Stimulated activated CD8-positive, alpha-beta memory T cell treated with anti-CD3 and anti-CD28 coated beads, Interleukin-15, amount 100 ng/mL, for 1 hour (primary cell): ENCODE measurements at regions not wholly inside any gene's neighbourhood (a gene's known extent, or its start where the extent isn't known, plus 50 kb on each side); places are given as distances from the start of the nearest gene placed in this dataset.

ENCODE experiments used
- DNase-seq: peaks from one replicate; pipeline ENCODE4 v3.0.0-alpha.2; 2020; ENCODE audit warnings: low read depth

GRCh38 chr14:101467181-101467926, 93.9 kb upstream of the DIO3 start:
- no peak for DNase-seq

DNA sequence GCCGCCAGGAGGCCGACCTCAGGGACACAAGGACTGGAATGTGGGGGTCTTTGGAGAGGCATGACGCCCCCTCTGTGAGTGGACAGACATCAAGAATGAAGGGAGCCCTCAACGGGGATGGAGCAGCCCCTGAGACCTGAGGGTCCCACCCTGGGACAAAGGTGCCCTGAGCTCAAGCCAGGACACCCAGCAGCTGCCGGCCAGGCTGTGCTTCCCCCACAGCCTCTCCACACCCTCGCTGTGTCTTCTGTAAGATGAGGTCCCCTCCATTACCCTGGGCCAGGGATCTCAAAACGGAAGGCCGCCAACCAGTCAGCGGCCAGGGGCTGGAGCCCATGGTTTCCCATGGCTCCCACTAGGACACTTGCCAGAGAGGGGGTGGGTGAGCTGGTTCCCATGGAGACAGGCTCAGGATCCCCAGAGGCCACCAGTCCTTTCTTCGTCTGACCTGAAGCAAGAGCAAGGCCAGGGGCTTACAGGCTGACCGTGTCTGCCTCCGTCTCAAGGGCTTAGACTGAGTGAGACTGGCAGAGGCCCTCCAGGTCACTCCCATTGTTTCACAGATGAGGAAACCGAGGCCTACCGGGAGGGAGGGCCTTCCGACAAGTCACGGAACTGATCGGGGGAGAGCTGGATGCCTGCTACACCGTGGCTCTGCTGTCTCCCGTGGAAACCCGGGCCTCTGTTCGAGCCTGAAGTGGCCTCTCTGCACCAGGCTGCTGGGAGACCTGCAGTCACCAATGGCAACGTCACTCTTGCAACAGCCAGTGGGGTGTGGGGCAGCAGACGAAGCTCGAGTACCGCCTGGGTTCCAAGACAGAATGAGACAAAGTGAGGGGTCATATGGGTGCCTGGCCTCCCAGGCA, 91.7 kb upstream of the DIO3 start:
- no peak for DNase-seq

DNA sequence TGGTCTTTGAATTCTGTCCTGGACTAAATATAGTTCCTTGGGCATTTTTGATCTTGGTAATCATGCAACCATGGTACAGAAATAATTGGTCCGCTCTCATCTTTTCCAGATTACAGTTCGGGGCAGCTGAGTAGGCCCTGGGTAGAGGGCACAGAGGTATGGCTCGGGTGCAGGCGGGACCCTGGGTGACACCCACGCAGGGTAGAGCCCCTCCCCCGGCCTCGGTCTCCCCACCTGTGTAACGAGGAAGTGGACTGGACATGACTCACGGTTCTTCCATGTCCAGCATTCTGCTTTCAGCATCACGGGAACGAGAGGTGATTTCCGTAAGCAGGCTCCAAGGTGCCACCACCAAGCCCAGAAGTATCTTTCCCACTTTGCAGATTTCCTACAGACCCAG, 91.0 kb upstream of the DIO3 start:
- DNase-seq, result no peak

DNA sequence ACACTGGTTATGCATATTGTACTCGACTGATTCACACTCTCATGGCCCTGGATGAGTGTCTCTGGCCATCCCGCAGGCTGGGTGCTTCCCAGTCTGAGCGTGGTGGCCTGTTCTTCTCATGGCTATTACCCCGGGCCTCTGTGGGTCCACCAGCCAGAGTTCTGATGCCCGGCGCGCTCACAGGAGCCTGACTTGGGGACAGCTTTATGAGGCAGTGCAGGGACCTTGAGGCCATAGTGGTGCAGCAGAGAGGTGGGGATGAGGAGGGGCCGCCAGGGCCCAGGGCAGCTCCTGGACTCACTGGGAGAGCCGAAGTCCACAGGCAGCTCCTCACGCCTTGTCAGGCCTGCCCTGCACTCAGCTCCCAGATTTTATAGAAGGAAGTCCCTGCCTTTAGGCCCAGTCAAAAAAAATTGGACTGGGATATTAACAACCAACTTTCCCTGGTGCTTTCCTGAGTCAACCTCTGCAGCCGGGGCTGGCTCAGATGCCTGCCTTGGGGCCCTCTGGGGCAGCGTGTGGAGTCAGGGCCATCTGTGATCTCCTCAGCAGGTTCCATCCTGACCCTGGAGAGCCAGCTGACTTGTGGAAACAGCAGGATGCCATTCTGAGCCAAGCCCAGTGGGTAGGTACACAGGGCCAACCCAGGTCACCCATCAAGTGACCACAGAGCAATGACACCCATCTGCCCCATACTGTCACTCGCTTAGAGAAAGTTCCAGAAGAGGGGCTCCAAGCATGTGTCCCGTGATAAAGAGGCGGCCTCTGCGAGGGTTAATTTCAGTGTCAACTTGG, 89.4 kb upstream of the DIO3 start:
- DNase-seq, result no peak

GRCh38 chr14:101472518-101472849, 88.8 kb upstream of the DIO3 start:
- no peak for DNase-seq

DNA sequence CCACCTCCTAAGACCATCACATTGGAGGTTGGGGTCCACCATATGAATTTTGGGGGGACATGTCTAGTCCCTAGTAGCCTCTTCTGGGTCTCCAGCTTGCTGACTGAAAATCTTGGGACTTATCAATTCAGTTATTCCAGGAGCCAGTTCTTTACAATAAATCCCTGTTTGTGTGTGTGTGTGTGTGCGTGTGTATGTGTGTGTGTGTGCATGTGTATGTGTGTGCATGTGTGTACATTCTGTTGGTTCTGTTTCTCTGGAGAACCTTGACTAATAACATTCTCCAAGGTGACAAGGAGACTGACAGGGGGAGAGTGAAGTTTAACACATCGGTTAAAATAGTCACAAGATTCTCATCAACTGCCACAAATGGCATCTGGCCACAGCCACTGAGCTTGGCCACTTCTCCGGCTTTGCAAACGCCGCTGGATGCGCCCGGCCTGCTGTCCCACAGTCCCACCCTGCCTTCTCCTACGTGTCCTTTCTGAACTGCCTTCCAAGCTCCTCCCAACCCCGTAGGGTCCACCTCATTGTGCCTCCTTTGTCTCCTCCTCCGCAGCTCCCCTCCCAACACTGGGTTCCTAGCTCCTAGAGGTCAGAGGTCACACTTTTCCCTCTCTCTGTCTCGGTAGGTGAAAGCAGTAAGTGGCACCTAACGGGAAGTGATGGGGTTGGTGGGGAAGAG, 88.1 kb upstream of the DIO3 start:
- no peak for DNase-seq

- no peak for DNase-seq
These were observed 87.3 kb upstream of the DIO3 start for GRCh38 chr14:101473795-101474562.

DNA sequence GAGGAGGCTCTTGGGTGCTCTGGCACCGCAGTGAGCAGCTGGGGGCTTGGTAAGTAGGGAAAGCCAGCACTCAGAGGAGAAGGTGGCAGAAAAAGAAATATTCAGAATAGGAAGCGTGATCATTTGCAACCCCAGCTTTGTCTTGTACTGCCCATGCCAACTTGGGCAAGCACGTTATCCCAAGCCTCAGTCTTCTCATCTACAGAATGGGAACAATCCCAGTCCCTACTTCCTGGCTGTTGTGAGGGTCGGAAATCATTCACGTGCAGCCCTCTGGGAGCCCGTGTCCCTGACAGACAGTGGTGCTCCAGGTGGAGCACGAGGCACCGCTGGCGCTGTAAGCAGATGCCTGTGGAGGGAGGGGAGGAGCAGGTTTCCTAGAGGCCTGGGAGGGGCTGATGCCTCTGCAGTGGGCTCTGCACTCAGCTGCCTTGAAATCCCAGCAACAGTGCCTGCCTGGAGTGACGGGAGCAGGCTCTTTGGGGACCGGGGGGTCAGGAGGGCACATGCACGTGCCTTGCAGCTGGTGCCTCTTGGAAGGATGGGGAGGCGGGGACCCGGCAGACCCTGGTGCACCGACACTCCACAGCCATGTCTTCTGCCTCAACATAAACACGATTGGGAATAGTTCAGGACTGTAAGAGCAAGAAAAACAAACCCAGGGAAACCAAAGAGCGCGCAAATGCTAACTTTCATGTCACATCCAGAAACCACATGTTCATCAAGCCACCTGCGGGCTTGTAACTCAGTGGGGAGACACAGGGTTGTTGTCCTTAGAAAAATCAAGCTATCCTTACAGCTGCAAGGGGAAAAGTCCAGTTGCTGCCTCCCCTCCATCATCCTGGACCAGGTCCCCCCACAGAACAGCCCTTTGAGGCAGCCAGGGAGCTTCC, 86.5 kb upstream of the DIO3 start:
- DNase-seq, result no peak

DNA sequence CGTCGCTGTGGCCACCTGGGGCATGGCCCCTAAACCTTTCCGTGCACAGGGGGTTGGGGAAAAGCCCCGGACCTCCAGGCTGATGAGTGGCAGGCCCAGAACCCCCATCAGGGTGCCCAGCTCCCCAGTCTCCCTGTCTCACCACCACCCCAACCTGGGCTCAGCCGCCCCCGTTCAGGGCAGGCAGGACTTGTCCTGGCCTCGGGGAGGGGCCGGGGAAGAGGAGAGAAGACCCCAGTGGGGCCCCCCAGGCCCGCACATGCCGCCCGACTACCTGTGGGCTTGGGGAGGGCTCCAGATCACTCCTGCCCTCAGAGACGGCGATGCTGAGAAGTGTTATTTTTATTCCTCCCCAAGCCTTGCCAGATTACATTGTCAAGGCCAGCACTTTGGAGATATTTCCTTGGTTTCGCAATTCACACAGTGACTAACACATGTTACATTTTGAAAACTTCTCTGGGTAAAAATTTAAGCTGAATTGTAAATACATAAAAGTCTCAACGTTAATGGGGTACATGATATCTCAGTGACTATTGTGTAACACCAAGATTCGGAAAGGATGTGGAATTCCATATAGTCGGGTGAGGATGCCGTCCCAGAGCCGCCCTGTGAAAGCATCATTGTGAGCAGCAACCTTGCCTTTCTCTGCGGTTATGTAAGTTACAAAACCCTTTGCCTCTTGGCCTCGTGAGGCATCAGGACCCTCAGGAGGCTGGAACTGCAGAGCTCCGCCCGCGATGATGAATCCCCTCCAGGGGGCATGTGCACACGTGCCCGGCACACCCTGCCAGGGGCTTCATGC, 85.6 kb upstream of the DIO3 start:
- DNase-seq, result no peak

DNA sequence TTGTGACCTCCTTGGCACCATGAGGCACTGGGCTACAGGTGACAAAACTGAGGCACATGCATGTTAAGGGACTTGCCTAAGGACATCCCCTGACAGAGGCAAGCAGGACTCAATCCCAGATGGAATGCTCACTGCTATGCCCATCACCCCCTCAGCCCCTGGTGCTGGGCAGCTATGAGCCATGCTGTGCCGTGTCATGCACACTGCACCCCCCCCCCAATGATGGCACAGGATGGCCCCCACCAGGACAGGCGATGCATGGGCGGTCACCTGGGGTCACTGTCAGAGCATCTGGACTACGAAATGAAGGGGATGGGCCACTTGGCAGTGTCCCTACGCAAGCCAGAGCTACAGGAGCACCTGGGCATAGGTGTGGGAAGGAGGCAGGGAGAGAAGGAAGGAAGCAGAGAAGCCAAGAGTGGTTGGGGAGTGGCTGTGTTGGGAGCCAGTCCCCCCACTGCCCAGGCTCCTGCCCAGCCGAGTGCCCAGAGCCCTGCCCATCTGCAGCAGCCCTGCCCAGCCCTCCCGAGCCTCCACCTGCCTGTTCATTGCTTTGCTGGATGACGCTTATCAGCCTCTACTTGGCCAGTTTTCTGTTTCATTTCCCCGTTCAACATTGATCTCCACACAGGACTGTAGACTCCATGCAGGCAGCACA, 84.9 kb upstream of the DIO3 start:
- no peak for DNase-seq

DNA sequence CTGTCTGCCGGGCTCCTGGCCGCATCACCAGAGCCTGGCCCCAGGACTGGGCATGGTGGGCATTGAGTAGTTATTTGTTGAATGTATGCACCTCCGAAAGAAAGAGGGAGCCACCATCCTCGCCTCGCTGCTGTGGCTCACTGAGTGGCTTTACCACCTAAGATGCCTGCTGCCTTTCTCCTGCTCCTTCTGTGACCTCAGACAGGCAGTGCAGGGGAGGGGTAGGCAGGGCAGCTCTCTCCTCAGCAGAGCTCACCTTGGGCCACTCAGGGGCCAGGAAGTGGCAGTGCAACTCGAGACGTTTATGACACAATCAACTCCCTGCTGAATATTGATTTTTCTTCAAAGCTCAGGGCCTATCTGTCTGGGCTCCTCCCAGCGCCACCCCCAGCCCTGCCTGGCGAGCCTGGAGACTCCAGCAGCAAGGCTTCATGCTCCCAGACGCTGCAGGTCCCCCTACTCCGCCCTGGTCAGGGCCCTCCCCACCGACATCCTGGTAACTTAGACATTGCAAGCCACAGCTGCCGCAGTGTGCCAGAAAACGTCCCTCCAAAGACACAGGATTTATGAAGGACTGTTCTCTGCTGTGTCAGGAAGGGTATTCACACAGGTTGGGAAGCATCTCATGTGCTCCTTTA, 84.3 kb upstream of the DIO3 start:
- DNase-seq, result no peak

- no peak for DNase-seq
These were observed 83.6 kb upstream of the DIO3 start for GRCh38 chr14:101477648-101478047.

GRCh38 chr14:101478096-101478495, 83.2 kb upstream of the DIO3 start:
- DNase-seq, result no peak

DNA sequence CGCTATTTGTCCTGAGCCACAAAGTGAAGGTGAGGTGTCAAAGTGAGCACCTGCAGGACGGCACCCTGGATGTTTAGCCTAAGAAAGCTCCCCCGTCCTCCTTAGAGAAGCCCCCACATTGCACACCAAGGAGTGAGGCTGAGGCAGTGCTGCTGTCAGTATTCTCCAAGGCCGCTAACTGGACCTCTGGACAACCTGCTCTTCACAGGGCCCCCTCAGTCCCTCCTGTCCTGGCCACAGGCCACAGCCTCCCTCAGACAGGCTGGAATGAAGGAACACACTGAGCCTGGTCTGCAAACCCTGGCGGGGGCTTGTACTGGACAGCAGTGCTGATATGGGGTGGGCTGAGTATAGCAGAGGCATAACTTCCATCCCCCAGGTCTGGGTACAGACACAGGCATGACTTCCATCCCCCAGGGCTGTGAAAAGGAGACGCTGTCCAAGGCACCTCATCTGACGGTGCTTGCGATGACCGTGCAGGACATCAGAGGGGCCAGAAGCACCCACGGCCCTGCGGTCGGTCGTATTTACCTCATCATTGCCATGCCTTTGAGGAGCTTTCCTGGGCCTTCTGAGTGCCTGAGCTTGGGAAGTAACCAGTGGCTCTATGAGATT, 82.4 kb upstream of the DIO3 start:
- DNase-seq, result no peak

GRCh38 chr14:101480022-101480746, 81.1 kb upstream of the DIO3 start:
- DNase-seq, result no peak

GRCh38 chr14:101480747-101481530, 80.4 kb upstream of the DIO3 start:
- no peak for DNase-seq

DNA sequence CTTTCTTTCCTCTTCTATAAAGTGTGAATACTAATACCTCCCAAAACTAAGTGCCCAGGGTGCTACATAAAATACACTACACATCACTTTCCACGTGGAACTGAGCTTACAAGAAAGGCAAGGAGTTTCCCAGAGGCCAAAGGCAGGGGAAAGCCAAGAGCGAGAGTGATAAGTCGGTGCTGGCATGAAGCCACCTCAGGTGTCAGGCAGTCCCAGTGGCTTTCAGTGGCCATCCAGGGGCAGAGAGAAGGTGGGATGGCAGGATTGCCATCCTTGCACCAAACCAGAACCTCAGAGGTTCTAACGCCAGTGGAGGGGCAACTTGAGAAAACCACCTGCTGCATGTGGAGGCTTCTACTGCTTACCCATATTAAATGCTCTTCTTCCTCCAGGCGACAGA, 79.7 kb upstream of the DIO3 start:
- DNase-seq, result no peak
